ENCODE measurements at regions not wholly inside any gene's neighbourhood (a gene's known extent, or its start where the extent isn't known, plus 50 kb on each side); places are given as distances from the start of the nearest gene placed in this dataset.

DNA sequence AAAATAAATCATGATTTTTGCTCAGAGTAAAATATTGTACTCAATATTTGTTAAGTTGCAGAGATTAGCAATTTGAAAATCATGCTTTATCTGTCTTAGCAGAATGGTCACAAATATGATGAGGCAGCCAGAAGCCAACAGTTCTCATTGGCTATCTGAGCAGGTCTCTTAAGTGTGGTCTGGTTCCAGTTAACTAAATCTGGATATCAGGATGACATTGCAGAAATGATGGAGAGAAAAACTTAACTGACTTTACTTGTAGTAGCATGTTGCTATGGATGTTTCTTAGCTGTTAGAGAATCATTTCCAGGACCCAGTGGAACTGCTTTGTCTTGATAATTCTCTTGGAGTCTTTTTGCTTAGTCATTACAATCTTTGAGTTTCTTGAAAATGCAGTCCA is 1070.3 kb downstream of the JRKL start:
- TF ChIP-seq POLR2AphosphoS5 (IDR thresholded peaks at IDR 0.05; ENCODE audit: insufficient read depth, low read depth, low read length) (no peak), POLR2A (IDR thresholded peaks at IDR 0.05; ENCODE audit: low read depth, low read length) (no peak), JUN (IDR thresholded peaks at IDR 0.05; ENCODE audit: borderline replicate concordance, insufficient read depth, insufficient read length, low read depth) (no peak), EZH2 (IDR thresholded peaks at IDR 0.05; ENCODE audit: borderline replicate concordance, low read depth, low read length, severe bottlenecking) (no peak), MYC (IDR thresholded peaks at IDR 0.05; ENCODE audit: low read depth, low read length) (no peak), GATA2 (IDR thresholded peaks at IDR 0.05; ENCODE audit: insufficient read depth, insufficient read length, low read depth, low read length) (no peak), FOS (IDR thresholded peaks at IDR 0.05; ENCODE audit: borderline replicate concordance, insufficient read depth, low read length) (no peak)
- TF ChIP-seq, protein P1, sequence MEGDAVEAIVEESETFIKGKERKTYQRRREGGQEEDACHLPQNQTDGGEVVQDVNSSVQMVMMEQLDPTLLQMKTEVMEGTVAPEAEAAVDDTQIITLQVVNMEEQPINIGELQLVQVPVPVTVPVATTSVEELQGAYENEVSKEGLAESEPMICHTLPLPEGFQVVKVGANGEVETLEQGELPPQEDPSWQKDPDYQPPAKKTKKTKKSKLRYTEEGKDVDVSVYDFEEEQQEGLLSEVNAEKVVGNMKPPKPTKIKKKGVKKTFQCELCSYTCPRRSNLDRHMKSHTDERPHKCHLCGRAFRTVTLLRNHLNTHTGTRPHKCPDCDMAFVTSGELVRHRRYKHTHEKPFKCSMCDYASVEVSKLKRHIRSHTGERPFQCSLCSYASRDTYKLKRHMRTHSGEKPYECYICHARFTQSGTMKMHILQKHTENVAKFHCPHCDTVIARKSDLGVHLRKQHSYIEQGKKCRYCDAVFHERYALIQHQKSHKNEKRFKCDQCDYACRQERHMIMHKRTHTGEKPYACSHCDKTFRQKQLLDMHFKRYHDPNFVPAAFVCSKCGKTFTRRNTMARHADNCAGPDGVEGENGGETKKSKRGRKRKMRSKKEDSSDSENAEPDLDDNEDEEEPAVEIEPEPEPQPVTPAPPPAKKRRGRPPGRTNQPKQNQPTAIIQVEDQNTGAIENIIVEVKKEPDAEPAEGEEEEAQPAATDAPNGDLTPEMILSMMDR (IDR thresholded peaks at IDR 0.05; ENCODE audit: extremely low read depth in 1 of 2, insufficient read depth in 1 of 2, low read depth in 1 of 2, low read length in 2 of 2), result no peak

Measured in endothelial cell of umbilical vein (primary cell).